NCI-H1417 (cell line): ENCODE measurements at regions not wholly inside any gene's neighbourhood (a gene's known extent, or its start where the extent isn't known, plus 50 kb on each side); places are given as distances from the start of the nearest gene placed in this dataset.

ENCODE experiments used
- DNase-seq, 3 experiments: peaks; one replicate each; lab custom pipeline; 2025; lab: John Stamatoyannopoulos, UW

DNA sequence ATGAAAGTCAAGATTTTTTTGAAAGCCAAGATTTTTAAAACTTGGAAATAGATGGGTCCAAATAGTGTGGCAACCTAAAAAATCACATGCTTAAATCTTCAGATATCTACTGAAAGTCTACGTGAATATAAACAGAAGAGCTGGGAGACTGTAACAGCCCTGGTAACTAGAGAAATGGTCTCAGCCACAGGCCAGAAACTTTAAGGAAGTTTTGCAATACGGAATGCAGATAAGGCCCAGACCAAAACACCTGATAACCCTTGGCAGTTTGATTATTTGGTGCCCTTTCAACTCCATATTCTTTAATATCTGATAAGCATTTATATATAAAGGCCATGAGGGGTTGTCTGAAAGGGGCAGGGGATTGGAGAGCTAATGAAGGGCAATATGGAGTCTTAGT is 537.3 kb upstream of the TGFBR2 start:
- DNase-seq, result no peak

DNA sequence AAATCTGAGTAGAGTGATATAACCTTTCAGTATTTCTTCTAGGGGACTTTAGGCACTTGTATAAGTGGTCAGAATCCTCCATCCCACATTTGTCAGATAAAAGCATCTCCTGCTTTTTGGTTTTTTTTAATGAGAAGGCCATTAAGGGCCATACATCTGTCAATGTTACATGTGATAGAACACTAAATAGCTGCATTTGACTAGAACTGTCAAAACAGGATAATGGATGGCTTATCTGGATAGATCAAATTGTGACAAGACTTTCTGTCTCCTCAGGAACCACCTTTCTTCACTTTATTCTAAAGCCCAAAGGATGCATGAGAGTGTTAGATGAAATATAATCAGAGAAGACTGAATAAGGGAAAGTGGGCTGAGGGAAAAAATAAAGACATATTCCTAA is 533.4 kb upstream of the TGFBR2 start:
- DNase-seq, result no peak

DNA sequence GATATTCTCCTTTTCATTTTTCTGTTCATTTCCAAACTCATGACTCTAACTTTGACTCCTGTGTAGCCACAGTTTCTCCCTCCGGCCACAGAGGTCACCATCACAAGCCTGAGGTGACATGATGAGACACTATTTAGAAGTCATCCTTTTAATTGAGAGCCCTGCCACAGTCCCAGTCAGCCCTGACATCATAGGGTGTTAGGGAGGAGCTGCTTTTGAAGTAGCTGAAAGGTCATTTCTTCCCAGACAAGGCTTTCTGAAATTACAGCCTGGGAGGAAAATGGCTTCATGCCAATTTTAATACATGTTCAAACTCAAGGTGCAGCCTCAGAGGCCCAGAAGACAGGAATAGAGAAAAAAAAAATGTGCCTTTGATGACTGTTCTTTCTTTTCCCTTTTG is 532.8 kb upstream of the TGFBR2 start:
- peak in 2 of 3 experiments; percentile 1 to 55 for DNase-seq

DNA sequence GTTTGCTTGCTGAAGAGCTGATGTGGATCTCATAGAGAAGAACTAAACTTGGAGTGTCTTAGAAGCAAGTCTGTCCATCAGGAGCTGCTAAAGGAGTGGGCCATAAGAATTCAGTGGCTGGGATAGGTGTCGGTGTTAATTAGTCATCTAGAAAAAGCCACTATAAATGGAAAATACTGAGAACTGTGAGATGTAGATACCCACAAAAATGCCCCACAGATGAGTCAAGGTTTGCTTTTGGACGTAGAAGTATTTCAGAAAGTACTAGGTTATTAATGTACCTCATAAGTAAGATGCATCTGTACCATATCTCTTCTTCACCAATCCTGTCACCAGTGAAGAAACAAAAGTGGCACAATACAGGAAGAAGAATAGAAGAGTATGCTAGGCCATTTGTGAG is 530.9 kb upstream of the TGFBR2 start:
- no peak for DNase-seq

DNA sequence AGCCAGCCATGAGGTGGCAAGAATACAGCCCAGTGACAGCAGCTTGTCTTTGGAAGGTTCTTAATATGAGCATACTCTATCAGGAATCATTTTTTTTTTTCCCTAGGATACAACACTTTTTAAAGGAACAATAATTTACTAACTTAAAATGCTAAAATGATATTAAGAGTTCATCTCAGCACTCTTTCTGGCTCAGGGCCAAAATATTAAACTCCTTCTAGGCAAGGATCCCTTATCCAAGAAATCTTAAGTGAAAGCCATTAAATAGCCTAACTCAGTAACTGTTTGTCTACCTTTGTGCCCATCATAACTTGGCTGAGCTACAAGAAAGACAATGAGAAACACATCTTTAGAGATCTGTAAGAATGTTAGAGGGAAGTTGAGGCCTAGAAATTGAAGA is 529.5 kb upstream of the TGFBR2 start:
- no peak for DNase-seq

DNA sequence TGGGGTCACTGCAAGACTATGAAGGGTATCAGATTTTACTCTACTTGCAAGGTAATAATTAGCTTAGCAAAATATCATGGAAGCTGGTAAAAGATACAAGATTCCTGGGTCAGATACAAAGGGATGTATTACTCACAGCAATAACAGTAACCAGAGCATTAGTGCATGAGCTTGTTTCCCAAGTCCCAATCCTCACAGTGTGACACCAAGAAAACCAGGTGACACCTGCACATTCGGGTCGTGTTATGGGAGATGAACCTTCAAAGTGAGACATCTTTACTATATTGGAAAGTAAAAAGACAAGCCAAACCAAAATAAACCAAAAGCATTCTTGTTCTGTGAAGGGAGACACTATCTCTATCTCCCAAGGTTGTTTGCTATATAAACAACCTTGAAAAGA is 528.7 kb upstream of the TGFBR2 start:
- DNase-seq, result no peak

DNA sequence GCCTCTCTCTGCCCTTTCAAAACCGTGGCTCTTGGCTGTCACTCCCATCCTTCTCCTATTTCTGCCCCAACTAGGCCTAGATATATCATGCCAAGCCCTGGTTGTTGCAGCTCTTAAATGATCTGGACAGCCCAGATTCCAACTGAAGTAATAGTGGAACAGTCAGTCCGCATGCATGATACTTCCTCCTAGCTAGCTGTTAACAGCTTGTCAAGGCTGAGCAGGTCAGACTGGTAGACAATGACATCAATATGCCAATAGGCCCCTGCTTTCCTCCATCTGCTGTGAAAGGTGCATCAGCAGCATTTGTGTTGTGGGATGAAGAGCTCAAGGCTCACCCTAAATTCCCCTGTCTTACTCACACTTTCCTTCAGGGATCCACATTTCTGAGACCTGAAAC is 527.7 kb upstream of the TGFBR2 start:
- no peak for DNase-seq

DNA sequence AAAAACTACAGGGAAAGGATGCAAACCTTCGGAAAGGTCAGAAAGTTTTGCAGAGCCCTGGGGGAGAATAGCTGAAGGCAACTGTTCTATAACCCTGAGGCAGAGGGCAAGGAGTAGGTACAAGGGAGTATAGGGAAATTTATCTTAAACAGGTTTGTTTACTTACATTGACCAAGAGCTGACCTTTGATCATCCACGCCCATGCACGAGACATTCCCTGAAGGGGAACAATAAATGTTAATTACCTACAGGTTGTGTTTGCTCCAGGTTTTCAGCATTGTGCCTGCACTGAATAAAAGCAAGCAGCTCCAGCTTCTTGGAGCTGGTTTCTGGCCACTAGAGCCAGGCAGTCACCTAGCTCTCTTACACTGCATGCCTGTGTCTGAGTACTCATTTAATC is 524.5 kb upstream of the TGFBR2 start:
- DNase-seq, result peak in 1 of 3 experiments; percentile 1

DNA sequence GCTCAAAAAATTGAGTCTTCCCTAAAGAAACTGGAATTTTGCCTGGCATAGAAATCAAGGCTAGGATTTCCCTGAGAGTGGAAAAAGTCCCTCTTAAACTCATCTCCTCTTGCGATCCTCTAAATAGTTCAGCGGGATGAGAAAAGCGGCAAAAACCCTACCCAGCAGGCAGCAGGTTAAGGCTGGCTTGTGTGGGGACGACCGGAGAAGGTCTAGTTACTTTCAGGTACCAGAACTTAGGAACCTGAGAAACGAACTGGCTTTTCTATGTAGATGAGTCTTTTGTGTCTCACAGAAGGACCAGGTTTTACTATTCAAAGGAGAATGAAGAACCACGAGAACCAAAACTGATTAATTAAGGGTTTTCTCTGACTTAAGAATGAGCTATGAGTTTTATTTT is 523.7 kb upstream of the TGFBR2 start:
- no peak for DNase-seq

DNA sequence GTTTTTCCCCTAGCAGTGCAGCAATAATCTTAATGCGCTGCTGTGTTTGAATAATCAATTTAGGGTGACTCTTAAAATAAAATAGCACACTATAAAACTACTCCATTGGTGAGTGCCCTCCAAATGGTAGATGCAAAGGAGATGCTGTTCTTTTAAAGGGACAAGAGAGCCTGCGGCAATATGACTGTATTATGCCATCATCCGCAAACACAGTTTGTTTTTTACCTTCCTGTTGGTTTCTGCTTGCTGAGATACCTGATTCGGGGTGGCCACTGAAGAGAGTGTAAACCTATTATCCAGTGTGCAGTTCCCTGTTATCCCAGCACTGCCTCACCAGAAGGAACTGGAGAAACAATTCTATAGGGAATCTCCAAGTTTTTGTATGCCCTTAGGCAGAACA is 523.1 kb upstream of the TGFBR2 start:
- DNase-seq, result no peak

DNA sequence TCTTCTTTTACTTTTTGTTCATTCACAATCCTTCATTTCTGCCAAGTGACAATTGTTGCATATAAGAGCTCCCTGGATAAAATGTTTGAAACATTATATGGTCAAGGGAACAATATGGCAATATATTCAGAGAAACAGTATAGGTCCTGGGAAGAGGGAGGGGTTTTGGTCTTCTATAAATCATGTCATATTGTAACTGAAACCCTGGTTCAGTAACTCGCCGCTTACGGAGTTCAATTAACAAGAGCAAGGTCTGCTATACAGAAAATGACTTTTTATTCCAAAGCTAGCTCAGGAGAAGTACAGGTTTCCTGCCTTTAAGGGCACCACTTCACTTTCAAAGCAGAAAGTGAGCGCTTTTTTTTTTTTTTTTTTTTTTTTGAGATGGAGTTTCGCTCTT is 522.1 kb upstream of the TGFBR2 start:
- no peak for DNase-seq

DNA sequence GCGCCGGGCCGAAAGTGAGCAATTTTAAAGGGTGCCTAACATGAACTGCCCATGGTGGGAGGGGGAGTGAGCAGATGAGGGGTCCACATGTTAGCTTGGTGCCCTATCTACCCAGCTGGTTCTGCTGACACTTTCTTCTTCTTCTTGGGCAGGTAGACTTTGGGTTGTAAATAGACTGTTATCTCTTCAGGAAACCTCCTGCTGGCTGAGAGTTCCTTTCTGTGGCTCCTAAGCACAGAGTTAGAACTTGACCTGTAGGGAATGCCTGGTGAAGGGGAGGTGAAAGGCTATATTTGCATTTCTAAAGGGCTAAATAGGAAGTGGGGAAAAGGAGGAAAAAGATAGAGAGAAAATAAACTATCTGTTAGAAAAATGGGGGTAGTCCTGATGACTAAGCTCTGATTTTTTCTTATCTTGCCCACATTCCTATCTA is 521.4 kb upstream of the TGFBR2 start:
- DNase-seq, result no peak

DNA sequence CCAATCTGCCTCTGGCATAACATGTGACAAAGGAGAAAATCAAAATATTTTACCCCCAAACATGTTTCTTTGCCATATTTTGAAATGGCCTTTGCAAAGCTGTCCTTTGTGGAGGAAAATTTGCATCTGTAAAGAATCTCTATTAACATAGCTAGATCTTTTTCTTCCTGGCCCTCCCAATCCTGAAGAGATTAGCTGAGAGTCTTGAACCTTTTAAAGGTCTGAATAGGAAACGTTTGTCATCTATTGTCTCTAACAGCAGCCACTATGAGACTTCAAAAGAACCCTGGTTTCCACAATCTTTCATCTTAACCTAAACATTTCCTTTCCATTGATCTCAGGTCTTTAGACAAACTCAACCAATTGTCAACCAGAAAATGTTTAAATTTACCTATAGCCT is 520.9 kb upstream of the TGFBR2 start:
- DNase-seq, result no peak

DNA sequence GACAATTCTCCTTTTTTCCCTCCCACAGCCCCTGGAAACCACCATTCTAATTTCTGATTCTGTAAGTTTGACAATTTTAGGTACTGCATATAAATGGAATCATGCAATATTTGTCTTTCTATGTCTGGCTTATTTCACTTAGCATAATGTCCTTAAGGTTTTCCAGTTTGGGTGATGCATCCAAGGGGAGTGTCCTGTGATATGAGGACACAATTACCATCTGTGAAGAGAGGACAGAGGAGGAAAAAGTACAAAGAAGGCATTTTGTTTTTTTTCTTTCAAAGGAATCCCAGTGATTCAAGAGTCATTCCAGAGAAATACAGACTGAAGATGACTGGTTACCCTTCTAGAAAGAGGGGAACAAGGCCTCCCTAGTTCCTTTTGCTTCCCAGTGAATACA is 514.7 kb upstream of the TGFBR2 start:
- DNase-seq, result no peak

DNA sequence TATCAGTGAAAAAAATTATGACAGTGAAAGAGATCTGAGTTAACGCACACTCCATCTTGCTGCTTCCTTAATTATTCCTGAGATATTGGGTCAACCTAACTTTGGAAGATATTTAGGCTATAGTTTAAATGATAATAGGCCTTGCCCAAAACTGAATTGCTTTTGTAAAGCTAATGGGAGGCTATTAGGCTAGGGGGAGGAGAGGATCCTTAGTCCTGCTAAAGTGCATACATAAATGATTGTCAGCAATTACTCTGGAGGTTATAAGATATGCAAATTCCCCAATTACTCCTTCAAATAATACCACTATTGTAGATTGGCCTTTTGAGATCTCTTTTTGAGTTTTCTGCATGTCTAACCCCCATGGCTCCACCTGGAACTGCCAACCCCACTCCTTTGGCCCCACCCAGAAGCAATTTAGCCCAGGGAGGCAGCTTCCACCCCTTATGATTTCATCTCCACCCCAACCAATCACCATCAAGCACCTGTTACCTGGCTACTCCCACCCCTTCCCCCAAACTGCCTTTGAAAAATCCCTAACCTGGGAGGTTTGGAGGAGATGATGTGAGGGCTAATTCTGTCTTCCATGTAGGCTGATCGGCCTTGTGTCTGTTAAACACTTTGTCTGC is 509.3 kb upstream of the TGFBR2 start:
- no peak for DNase-seq

DNA sequence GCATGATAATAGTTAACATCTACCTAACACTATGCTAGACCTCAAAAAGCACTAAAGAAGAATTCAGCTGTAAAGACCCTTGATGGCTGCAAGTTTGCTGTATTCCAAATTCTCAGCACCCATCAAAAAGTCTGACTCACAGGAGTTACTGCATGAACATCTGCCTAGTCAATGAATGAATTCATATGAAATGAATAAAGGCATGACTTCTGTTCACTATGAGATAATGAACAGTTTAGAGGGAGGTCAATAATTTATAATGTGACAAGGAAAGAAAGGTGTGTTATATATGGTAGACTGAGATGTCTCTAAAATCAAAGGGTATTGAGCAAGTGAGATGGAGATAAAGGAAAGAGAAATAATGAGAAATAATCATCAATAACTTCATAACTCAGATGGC is 508.2 kb upstream of the TGFBR2 start:
- no peak for DNase-seq

DNA sequence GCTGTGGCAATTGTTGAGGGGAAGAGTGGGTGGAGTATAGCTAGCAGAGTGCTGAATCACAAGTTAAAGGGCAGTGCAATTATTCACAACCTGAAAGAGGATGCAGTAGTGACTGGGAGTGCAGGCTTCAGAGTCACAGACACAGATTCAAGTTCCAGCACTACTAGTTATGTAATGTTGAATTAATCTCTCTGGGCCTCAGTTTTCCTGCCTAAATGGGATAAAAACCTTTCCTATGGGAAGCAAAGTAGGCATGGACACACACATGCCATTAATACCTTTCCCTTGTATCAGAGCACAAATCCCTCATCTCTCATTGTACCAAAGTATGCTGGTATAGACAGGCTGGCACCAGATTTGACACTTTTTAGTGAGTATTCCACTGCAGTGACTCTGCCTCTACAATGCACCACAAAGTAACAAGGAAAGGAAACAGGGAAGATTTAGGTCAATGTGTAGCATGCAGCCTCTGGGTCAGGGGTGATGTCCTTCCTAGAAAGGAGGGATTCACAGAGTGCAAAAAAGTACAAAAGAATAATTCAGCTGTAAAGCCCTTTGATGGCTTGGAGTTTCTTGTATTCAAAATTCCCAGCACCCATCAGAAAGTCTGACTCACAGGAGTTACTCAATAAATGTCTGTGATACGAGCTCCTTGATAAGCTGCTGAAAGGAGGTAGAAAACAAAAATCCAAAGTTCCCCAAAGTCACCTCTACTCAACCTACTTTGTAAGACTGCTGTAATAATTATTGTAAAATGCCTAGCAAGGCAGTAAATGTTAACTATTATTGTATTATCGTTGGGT is 507.5 kb upstream of the TGFBR2 start:
- DNase-seq, result no peak

DNA sequence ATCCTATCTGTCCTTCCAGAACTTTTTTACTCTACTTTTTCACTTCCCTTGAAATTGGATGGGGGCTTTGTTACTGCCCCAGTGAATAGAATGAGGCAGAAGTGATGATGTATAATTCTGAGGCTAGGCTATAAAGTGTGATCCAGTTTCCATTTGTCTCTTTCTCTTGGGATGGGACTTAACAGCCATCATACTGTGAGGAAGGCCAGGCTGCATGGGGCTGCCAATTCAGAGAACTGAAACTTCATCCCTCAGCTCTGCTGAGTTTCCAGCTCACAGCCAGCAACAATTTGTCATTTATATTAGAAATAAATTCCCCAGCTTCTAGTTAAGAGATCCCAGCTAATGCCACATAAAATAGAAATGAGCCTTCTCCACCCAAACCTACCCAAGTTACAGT is 504.0 kb upstream of the TGFBR2 start:
- DNase-seq, result no peak

DNA sequence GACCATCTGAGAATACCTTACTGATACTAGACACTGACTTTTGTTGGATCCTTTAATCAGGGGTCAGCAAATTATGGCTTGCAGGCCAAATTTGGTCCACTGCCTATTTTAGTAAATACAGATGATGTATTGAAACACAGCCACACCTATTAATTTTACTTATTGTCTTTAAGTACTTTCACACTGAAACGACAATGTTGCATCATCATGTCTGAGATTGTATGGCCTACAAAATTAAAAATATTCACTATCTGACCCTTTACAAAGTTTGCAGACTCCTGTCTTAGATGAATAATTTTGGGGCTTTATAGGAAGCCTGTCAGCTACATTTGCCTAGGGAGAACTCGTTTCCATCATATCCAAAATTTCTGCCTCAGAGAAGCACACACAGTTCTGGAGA is 503.2 kb upstream of the TGFBR2 start:
- no peak for DNase-seq

DNA sequence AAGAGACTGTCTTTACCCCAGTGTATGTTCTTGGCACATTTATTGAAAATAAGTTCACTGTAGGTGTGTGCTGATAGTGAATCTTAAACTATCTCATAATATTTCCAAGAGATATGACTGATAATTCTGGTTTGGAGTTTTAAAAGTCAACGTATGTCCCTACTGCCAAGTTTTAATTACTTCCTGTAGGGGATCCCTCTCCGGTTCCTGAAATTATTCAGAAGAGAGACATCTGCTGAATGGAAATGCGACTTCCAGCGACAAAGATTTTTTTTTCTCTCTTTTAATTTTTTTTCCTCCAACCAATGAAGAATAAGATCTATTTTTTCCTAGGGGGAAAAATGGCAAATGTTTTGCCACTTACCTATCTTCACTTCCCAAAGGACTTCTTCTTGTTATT is 498.9 kb upstream of the TGFBR2 start:
- DNase-seq, result no peak

DNA sequence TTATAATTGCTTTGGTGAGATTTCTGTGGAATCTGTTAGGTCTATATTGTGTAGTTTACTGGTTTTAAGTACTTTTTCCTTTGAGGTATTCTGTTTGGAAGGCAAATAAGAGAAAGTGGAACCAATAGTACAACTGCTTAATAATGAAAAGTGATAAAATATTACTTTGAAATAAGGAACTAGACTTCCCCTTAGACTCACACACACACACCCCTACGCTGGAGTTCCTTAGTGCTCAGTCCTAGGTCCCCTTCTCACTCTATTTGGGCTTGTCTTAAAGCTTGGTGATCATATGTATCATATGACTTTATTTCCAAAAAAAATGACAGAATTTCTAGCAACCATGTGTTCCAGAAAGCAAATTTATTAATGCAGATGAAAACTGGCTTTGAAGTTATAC is 494.0 kb upstream of the TGFBR2 start:
- no peak for DNase-seq

DNA sequence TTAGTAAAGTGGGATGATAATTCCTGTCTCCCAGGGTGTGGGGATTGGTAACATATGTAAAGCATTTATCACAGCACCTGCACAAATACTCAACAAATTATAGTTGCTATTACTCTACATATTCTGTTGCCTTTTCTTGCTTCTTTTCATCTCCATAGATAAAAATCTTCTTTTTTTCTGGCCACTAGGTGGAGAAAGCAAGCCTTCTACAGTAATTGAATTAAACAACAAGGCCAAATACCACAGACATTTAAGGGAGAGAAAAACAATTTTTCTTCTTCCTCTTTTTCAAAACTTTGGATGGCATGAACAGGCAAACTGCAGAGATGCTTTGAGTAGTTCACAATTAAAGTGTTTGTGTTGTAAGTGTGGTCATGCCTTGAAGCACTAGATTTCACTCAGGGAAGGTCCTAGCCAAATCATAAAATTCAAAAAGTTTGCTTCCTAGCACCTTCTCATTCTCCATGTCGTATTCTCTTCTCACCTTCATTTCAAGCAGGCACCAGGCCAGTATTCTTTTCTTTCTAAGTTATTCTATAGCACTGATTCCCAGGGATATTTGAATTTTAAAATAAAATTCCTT is 493.4 kb upstream of the TGFBR2 start:
- DNase-seq, result peak; percentile 2 to 53 (median 44)

DNA sequence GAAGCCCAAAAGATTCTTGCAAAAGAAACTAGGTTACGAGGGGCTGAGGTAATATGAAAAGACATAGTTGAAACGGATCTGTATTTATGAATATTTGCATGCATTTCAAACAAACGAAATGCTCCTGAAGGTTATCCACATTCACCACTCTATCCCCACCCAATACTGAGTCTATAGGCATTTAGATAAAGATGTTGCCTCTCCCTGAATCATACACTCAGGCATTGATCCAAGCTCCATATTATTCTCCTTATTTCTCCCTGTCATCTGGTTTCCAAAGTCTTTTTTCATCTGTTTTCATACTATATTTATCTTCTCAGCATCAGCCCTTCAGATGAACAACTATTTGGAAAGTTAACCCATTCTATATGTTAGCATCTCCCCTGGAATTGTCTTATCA is 492.5 kb upstream of the TGFBR2 start:
- no peak for DNase-seq

DNA sequence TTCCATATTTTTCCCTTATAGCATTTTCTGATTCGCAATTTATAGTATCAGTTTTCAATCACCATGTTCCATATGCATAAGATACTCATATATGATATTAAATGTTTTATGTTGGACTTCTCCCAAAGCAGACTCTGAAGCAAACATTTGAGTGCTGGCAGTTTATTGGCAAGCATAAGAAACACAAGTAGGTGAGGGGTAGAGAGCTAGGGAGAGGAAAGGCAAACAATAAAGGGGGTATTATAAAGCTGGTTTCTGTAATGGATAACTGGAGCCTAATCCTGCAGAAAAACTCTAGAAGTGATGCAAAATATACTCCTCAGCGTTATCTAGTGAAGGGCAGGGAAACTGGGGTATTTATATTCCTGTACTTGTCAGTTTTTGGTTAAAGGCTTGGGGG is 491.5 kb upstream of the TGFBR2 start:
- peak in 2 of 3 experiments; percentile 1 to 22 for DNase-seq
